HCT116 (cell line): ENCODE measurements at regions not wholly inside any gene's neighbourhood (a gene's known extent, or its start where the extent isn't known, plus 50 kb on each side); places are given as distances from the start of the nearest gene placed in this dataset.

Experiments
- ATAC-seq: fragments of 200-7000 bp; cut with Tn5 transposase; 2 replicates; pipeline ENCODE4 v1.9.1; 2020; ENCODE audit warnings: mild to moderate bottlenecking, moderate library complexity
- BruUV-seq: library from RNA; stranded (reverse); fragments of 400-500 nt; replicated peaks from 2 replicates; lab custom pipeline; 2021; lab: Mats Ljungman, UMichigan
- CTCF ChIA-PET: fragments of 300-600 bp; sonication (Branson Sonifier 250); formaldehyde crosslinking; loops from one replicate; lab custom pipeline; 2021; ENCODE audit warnings: antibody characterized with exemption; lab: Charles Lee
- POLR2A ChIA-PET: fragments of 300-600, 350-600 bp; sonication (Branson Sonifier 250); formaldehyde crosslinking; loops from one replicate; lab custom pipeline; 2021; ENCODE audit warnings: antibody characterized with exemption; lab: Charles Lee
- RAD21 ChIA-PET, 2 experiments: fragments of 300-600 bp; sonication (Branson Sonifier 250); formaldehyde crosslinking; loops; one replicate each; lab custom pipeline; 2023; ENCODE audit warnings: low total read pairs in 2 of 2; ENCODE audit not compliant: uncharacterized antibody in 2 of 2, unreplicated experiment in 2 of 2, low non-redundant PET in 1 of 2; lab: Charles Lee
- DNase-seq: peaks from one replicate; pipeline ENCODE4 v3.0.0-alpha.2; 2010; ENCODE audit warnings: low read depth, low spot score
- H2AFZ ChIP-seq: fragments of 200-600 bp; shearing (Covaris generic), sonication (generic); 2 replicates; pipeline ENCODE4 v1.6.1; 2017; ENCODE audit warnings: low read depth, mixed run types, mixed read lengths, antibody characterized with exemption, low read length; ENCODE audit not compliant: poor library complexity, severe bottlenecking
- H3K27ac ChIP-seq: 2 replicates; pipeline ENCODE4 v1.5.1; 2012; ENCODE audit warnings: low read depth, low read length
- H3K27me3 ChIP-seq: fragments of 200-600 bp; sonication (generic); 2 replicates; pipeline ENCODE4 v1.6.1; 2016; ENCODE audit warnings: mixed run types, low read length, mixed read lengths; ENCODE audit not compliant: insufficient read depth
- H3K36me3 ChIP-seq, 2 experiments: fragments of 200-500 bp in 1 of 2; fragments of 200-600 bp in 1 of 2; sonication (Bioruptor generic) in 1 of 2; sonication (generic) in 1 of 2; 2 replicates each; pipeline versions ENCODE4 v1.5.1 to v1.6.1; 2014 to 2016; ENCODE audit warnings: low read length in 2 of 2, inconsistent platforms in 1 of 2, mixed read lengths in 1 of 2, mixed run types in 1 of 2; ENCODE audit not compliant: insufficient read depth in 2 of 2, control insufficient read depth in 1 of 2
- H3K4me1 ChIP-seq, 2 experiments: fragments of 200-600 bp in 1 of 2; sonication (generic) in 1 of 2; 2 replicates each; pipeline versions ENCODE4 v1.5.1 to v1.6.1; 2012 to 2017; ENCODE audit warnings: low read length in 2 of 2, inconsistent platforms in 1 of 2, mild to moderate bottlenecking in 1 of 2, mixed read lengths in 1 of 2, mixed run types in 1 of 2, moderate library complexity in 1 of 2; ENCODE audit not compliant: insufficient read depth in 2 of 2, control insufficient read depth in 1 of 2
- H3K4me2 ChIP-seq: fragments of 200-600 bp; sonication (generic); 2 replicates; pipeline ENCODE4 v1.6.1; 2017; ENCODE audit warnings: mixed run types, low read length, mixed read lengths
- H3K4me3 ChIP-seq, 2 experiments: fragments of 200-600 bp in 1 of 2; sonication (generic) in 1 of 2; replicated peaks in 1 of 2; 2 replicates each; pipeline ENCODE4 v1.5.1; 2011 to 2016; ENCODE audit warnings: low read length in 2 of 2, control low read depth in 1 of 2, low read depth in 1 of 2, mild to moderate bottlenecking in 1 of 2, mixed read lengths in 1 of 2, mixed run types in 1 of 2
- H3K79me2 ChIP-seq: fragments of 200-600 bp; sonication (generic); 2 replicates; pipeline ENCODE4 v1.6.1; 2017; ENCODE audit warnings: mild to moderate bottlenecking, mixed run types, low read length, moderate library complexity, mixed read lengths; ENCODE audit not compliant: insufficient read depth
- H3K9ac ChIP-seq: fragments of 200-600 bp; sonication (generic); 2 replicates; pipeline ENCODE4 v1.6.1; 2016; ENCODE audit warnings: low read length, mixed read lengths
- H3K9me2 ChIP-seq: fragments of 200-600 bp; sonication (generic), shearing (Covaris generic); 2 replicates; pipeline ENCODE4 v1.6.1; 2017; ENCODE audit warnings: mixed run types, mild to moderate bottlenecking, moderate library complexity; ENCODE audit not compliant: insufficient read depth
- H3K9me3 ChIP-seq, 2 experiments: fragments of 200-500 bp in 1 of 2; fragments of 200-600 bp in 1 of 2; sonication (Bioruptor generic) in 1 of 2; sonication (generic) in 1 of 2; 2 replicates each; pipeline ENCODE4 v1.6.1; 2014 to 2017; ENCODE audit warnings: low read length in 2 of 2, mixed read lengths in 2 of 2, inconsistent platforms in 1 of 2, low read depth in 1 of 2, mild to moderate bottlenecking in 1 of 2, mixed run types in 1 of 2, moderate library complexity in 1 of 2; ENCODE audit not compliant: control insufficient read depth in 1 of 2, insufficient read depth in 1 of 2
- H4K20me1 ChIP-seq: fragments of 200-600 bp; sonication (generic), shearing (Covaris generic); 2 replicates; pipeline ENCODE4 v1.6.1; 2017; ENCODE audit warnings: mixed run types, mild to moderate bottlenecking, moderate library complexity; ENCODE audit not compliant: insufficient read depth
- CEBPB ChIP-seq: IDR thresholded peaks from 2 replicates; pipeline ENCODE4 v1.6.1; 2012; ENCODE audit warnings: low read depth
- CTCF ChIP-seq, 3 experiments: fragments of 200-600 bp in 1 of 3; sonication (generic) in 1 of 3; IDR thresholded peaks in 2 of 3; conservative IDR thresholded peaks in 1 of 3; 2 replicates each; pipeline ENCODE4 v1.5.1; 2012 to 2017; ENCODE audit warnings: low read depth in 2 of 3, low read length in 2 of 3, antibody characterized with exemption in 1 of 3, borderline replicate concordance in 1 of 3, control low read depth in 1 of 3, mild to moderate bottlenecking in 1 of 3, mixed read lengths in 1 of 3, mixed run types in 1 of 3, moderate library complexity in 1 of 3; ENCODE audit not compliant: insufficient read depth in 1 of 3
- EGR1 ChIP-seq: IDR thresholded peaks from 2 replicates; pipeline ENCODE4 v1.6.1; 2012; ENCODE audit warnings: low read depth
- EZH2 ChIP-seq: fragments of 200-600 bp; sonication (generic); IDR thresholded peaks from 2 replicates; pipeline ENCODE4 v1.6.1; 2017; ENCODE audit warnings: antibody characterized with exemption, mixed run types
- EZH2phosphoT487 ChIP-seq: fragments of 200-600 bp; IDR thresholded peaks from 2 replicates; pipeline ENCODE4 v1.6.1; 2018; ENCODE audit warnings: antibody characterized with exemption, borderline replicate concordance
- FOSL1 ChIP-seq: IDR thresholded peaks from 2 replicates; pipeline ENCODE4 v1.6.1; 2012; ENCODE audit warnings: low read depth
- JUND ChIP-seq: IDR thresholded peaks from 2 replicates; pipeline ENCODE4 v1.6.1; 2012
- POLR2A ChIP-seq: IDR thresholded peaks from 2 replicates; pipeline ENCODE4 v1.7.0; 2011; ENCODE audit warnings: borderline replicate concordance; ENCODE audit not compliant: insufficient read depth, insufficient read length; ENCODE audit errors: extremely low read depth
- POLR2AphosphoS5 ChIP-seq: IDR thresholded peaks from 2 replicates; pipeline ENCODE4 v1.6.1; 2011; ENCODE audit warnings: mild to moderate bottlenecking, low read depth, low read length, moderate library complexity
- RAD21 ChIP-seq: IDR thresholded peaks from 2 replicates; pipeline ENCODE4 v1.6.1; 2012; ENCODE audit warnings: low read depth, mild to moderate bottlenecking
- SIN3A ChIP-seq: IDR thresholded peaks from 2 replicates; pipeline ENCODE4 v1.6.1; 2012; ENCODE audit warnings: low read depth
- SP1 ChIP-seq: IDR thresholded peaks from 2 replicates; pipeline ENCODE4 v1.6.1; 2012; ENCODE audit warnings: low read depth
- SRF ChIP-seq: IDR thresholded peaks from 2 replicates; pipeline ENCODE4 v1.6.1; 2012; ENCODE audit warnings: low read depth
- TCF7L2 ChIP-seq: IDR thresholded peaks from 2 replicates; pipeline ENCODE4 v1.7.0; 2011; ENCODE audit warnings: borderline replicate concordance, inconsistent platforms; ENCODE audit not compliant: insufficient read depth, insufficient read length; ENCODE audit errors: extremely low read depth
- ZBTB33 ChIP-seq: IDR thresholded peaks from 2 replicates; pipeline ENCODE4 v1.6.1; 2011; ENCODE audit warnings: mild to moderate bottlenecking, low read length, moderate library complexity; ENCODE audit not compliant: insufficient replicate concordance; ENCODE audit errors: extremely low read depth
- ZNF274 ChIP-seq: fragments of 200-500 bp; sonication (Bioruptor generic); IDR thresholded peaks from 2 replicates; pipeline ENCODE4 v1.6.1; 2014; ENCODE audit warnings: mild to moderate bottlenecking, low read depth, low read length, inconsistent platforms
- intact Hi-C: fragments of 100-400 bp; cut with micrococcal nuclease; formaldehyde crosslinking; loops from 2 replicates; pipeline ENCODE4 v1.10.0; 2022

- no peak overlapping the region for H3K27ac ChIP-seq
- no peaks in the 10 kb centered on the region for H3K36me3 ChIP-seq
- TF ChIP-seq CTCF (IDR thresholded peaks at IDR 0.05 in 2 of 3, conservative IDR thresholded peaks at IDR 0.05 in 1 of 3; ENCODE audit: borderline replicate concordance in 1 of 3, insufficient read depth in 1 of 3, low read depth in 2 of 3, low read length in 2 of 3) (no peak), EZH2 (no peak), ZBTB33 (no peak), ZNF274 (no peak), RAD21 (no peak), SP1 (no peak), POLR2AphosphoS5 (no peak), EGR1 (no peak), POLR2A (no peak), TCF7L2 (no peak), FOSL1 (no peak), SRF (no peak), JUND (no peak), SIN3A (no peak), EZH2phosphoT487 (no peak), CEBPB (no peak)
- TF ChIP-seq, all 23 proteins: peak for 0
- ATAC-seq, result no peak
- H3K9me3 ChIP-seq, result no peaks in the 10 kb centered on the region
- BruUV-seq, result no TSS peak
- ChIA-PET RAD21 (no interaction called here), POLR2A (interaction anchor here (0.6 kb wide), 1 partner anchor 224 kb away, joined by 3 read pairs; no protein-coding TSS in a partner anchor), CTCF (no interaction called here)
- DNase-seq, result no peak
- intact Hi-C loops, result no loop called here
- H3K27me3 ChIP-seq, result no peaks in the 10 kb centered on the region
- H3K4me1 ChIP-seq, result no peaks in the 10 kb centered on the region
- H3K4me3 ChIP-seq, result no peak overlapping the region
- no peaks in the 10 kb centered on the region for H3K9me2 ChIP-seq
- H3K9ac ChIP-seq, result no peak overlapping the region
- H4K20me1 ChIP-seq, result no peaks in the 10 kb centered on the region
- no peak overlapping the region for H2AFZ ChIP-seq
- H3K79me2 ChIP-seq, result no peaks in the 10 kb centered on the region
- no peak overlapping the region for H3K4me2 ChIP-seq
Observed at GRCh38 chr18:28922936-28923335, 746.0 kb upstream of the CDH2 start.
